A549 (cell line): ENCODE measurements at regions not wholly inside any gene's neighbourhood (a gene's known extent, or its start where the extent isn't known, plus 50 kb on each side); places are given as distances from the start of the nearest gene placed in this dataset.

Source experiments
- ATAC-seq, 2 experiments: fragments of 200-7000 bp in 1 of 2; fragments of >200 bp in 1 of 2; cut with Nextera tagmentation in 1 of 2; cut with Tn5 transposase in 1 of 2; 3 replicates each; pipeline versions ENCODE4 v1.8.0 to v1.9.1; 2018 to 2020; ENCODE audit warnings: mild to moderate bottlenecking in 1 of 2, moderate library complexity in 1 of 2
- CTCF ChIA-PET: fragments of 300-600 bp; sonication (Branson Sonifier 250); formaldehyde crosslinking; extraction: SDS; loops from one replicate; lab custom pipeline; 2021; ENCODE audit warnings: antibody characterized with exemption, inconsistent platforms; lab: Yijun Ruan, JAX
- POLR2A ChIA-PET: fragments of 350-600 bp; formaldehyde crosslinking; extraction: SDS; loops from one replicate; lab custom pipeline; 2021; ENCODE audit warnings: antibody characterized with exemption, inconsistent platforms; lab: Yijun Ruan, JAX
- DNase-seq, 2 experiments: peaks; one replicate each; pipeline versions ENCODE4 v3.0.0 to v3.0.0-alpha.2; 2011 to 2016; ENCODE audit warnings: low read depth in 1 of 2, low spot score in 1 of 2
- FAIRE-seq: peaks from 2 replicates; lab custom pipeline; 2011; peaks lifted over from hg19 to GRCh38; lab: Jason Lieb, UNC
- H3K27ac ChIP-seq, 2 experiments: fragments of >200 bp; sonication (Bioruptor Twin); formaldehyde crosslinking; 3 replicates each; pipeline ENCODE4 v1.5.1; 2016 to 2017
- H3K4me1 ChIP-seq: fragments of >200 bp; sonication (Bioruptor Twin); formaldehyde crosslinking; 3 replicates; pipeline ENCODE4 v1.6.1; 2016
- H3K4me2 ChIP-seq: fragments of >200 bp; sonication (Bioruptor Twin); formaldehyde crosslinking; 3 replicates; pipeline ENCODE4 v1.6.1; 2016
- H3K4me3 ChIP-seq: fragments of >200 bp; sonication (Bioruptor Twin); formaldehyde crosslinking; 3 replicates; pipeline ENCODE4 v1.5.1; 2016
- H3K9me3 ChIP-seq: fragments of >200 bp; sonication (Bioruptor Twin); formaldehyde crosslinking; 3 replicates; pipeline ENCODE4 v1.6.1; 2016
- EHF ChIP-seq: fragments of 250-450 bp; sonication (Bioruptor Pico); IDR thresholded peaks from 2 replicates; pipeline ENCODE4 v1.5.0; 2020; ENCODE audit warnings: mild to moderate bottlenecking
- ELK1 ChIP-seq: fragments of 150-350 bp; IDR thresholded peaks from 2 replicates; pipeline ENCODE4 v1.6.1; 2014; ENCODE audit warnings: low read depth, mild to moderate bottlenecking, low read length
- EP300 ChIP-seq, 2 experiments: fragments of >200 bp; sonication (Bioruptor Twin); formaldehyde crosslinking; IDR thresholded peaks; 2 replicates in 1 of 2; 3 replicates in 1 of 2; pipeline ENCODE4 v1.6.1; 2016 to 2017
- ESRRA ChIP-seq: fragments of 150-350 bp; IDR thresholded peaks from 2 replicates; pipeline ENCODE4 v1.6.1; 2014; ENCODE audit warnings: mild to moderate bottlenecking, low read length, borderline replicate concordance
- FOSB ChIP-seq: fragments of 250-450 bp; sonication (Bioruptor Pico); IDR thresholded peaks from 2 replicates; pipeline ENCODE4 v1.5.0; 2020; ENCODE audit warnings: mild to moderate bottlenecking, moderate library complexity
- FOXS1 ChIP-seq: fragments of 250-450 bp; sonication (Bioruptor Pico); IDR thresholded peaks from 2 replicates; pipeline ENCODE4 v1.5.0; 2020; ENCODE audit warnings: mild to moderate bottlenecking, moderate library complexity
- GATA3 ChIP-seq: IDR thresholded peaks from 2 replicates; pipeline ENCODE4 v1.6.1; 2012; ENCODE audit warnings: borderline replicate concordance
- HDAC2 ChIP-seq: fragments of 200-600 bp; sonication (generic); IDR thresholded peaks from 2 replicates; pipeline ENCODE4 v1.6.1; 2016
- HES2 ChIP-seq: fragments of >200 bp; sonication (Bioruptor Twin); formaldehyde crosslinking; IDR thresholded peaks from 2 replicates; pipeline ENCODE4 v1.6.1; 2016
- HOXA7 ChIP-seq: fragments of 250-450 bp; sonication (Bioruptor Pico); IDR thresholded peaks from 2 replicates; pipeline ENCODE4 v1.5.0; 2020; ENCODE audit warnings: mild to moderate bottlenecking, moderate library complexity
- HOXB13 ChIP-seq: fragments of 250-450 bp; sonication (Bioruptor Pico); IDR thresholded peaks from 2 replicates; pipeline ENCODE4 v1.5.0; 2020; ENCODE audit warnings: low read depth, mild to moderate bottlenecking, moderate library complexity
- HOXB5 ChIP-seq: fragments of 250-450 bp; sonication (Bioruptor Pico); IDR thresholded peaks from 2 replicates; pipeline ENCODE4 v1.5.0; 2020; ENCODE audit warnings: mild to moderate bottlenecking, moderate library complexity
- JUN ChIP-seq, 2 experiments: fragments of >200 bp; sonication (Bioruptor Twin); formaldehyde crosslinking; IDR thresholded peaks; 2 replicates in 1 of 2; 3 replicates in 1 of 2; pipeline ENCODE4 v1.6.1; 2016 to 2017
- MAFK ChIP-seq: fragments of 450-650 bp; IDR thresholded peaks from 2 replicates; pipeline ENCODE4 v1.6.1; 2014; ENCODE audit not compliant: partially characterized antibody
- MYC ChIP-seq: IDR thresholded peaks from 2 replicates; pipeline ENCODE4 v1.6.1; 2012; ENCODE audit warnings: mild to moderate bottlenecking, inconsistent platforms, low read length, improper control_type of control experiment, borderline replicate concordance
- PHF8 ChIP-seq: fragments of 200-600 bp; sonication (generic); IDR thresholded peaks from 2 replicates; pipeline ENCODE4 v1.6.1; 2016; ENCODE audit warnings: low read depth, mild to moderate bottlenecking, antibody characterized with exemption, moderate library complexity, borderline replicate concordance
- RFX5 ChIP-seq: fragments of 450-650 bp; IDR thresholded peaks from 2 replicates; pipeline ENCODE4 v1.7.1; 2014; ENCODE audit warnings: antibody characterized with exemption, mild to moderate bottlenecking, moderate library complexity
- SMC3 ChIP-seq: fragments of >200 bp; sonication (Bioruptor Twin); formaldehyde crosslinking; IDR thresholded peaks from 3 replicates; pipeline ENCODE4 v1.6.1; 2018; ENCODE audit warnings: inconsistent platforms
- SREBF2 ChIP-seq: fragments of 450-650 bp; IDR thresholded peaks from 2 replicates; pipeline ENCODE4 v1.6.1; 2014; ENCODE audit warnings: mild to moderate bottlenecking, moderate library complexity
- TFCP2L1 ChIP-seq: fragments of 250-450 bp; sonication (Bioruptor Pico); IDR thresholded peaks from 2 replicates; pipeline ENCODE4 v1.5.0; 2021; ENCODE audit warnings: mild to moderate bottlenecking
- ZC3H11A ChIP-seq: fragments of 450-650 bp; IDR thresholded peaks from 2 replicates; pipeline ENCODE4 v1.6.1; 2014; ENCODE audit warnings: antibody characterized with exemption, mild to moderate bottlenecking
- ZFP36 ChIP-seq: fragments of 450-650 bp; IDR thresholded peaks from 2 replicates; pipeline ENCODE4 v1.6.1; 2014; ENCODE audit warnings: borderline replicate concordance; ENCODE audit not compliant: partially characterized antibody
- ZNF302 ChIP-seq: fragments of 250-450 bp; sonication (Bioruptor Pico); IDR thresholded peaks from 2 replicates; pipeline ENCODE4 v1.9.0; 2021; ENCODE audit warnings: inconsistent platforms, mild to moderate bottlenecking, moderate library complexity
- ZSCAN20 ChIP-seq: fragments of 250-450 bp; sonication (Bioruptor Pico); IDR thresholded peaks from 2 replicates; pipeline ENCODE4 v1.8.0; 2022; ENCODE audit warnings: mild to moderate bottlenecking, moderate library complexity
- WGBS: methylation state at CpG from one replicate; pipeline ENCODE4 v1.1.6; 2017; ENCODE audit errors: missing lambda C conversion rate; 5-methylcytosine and 5-hydroxymethylcytosine counted together
- TF ChIP-seq, protein P1 (sequence below): fragments of 200-600 bp; sonication (generic); IDR thresholded peaks from 2 replicates; pipeline ENCODE4 v1.6.1; 2016; ENCODE audit warnings: antibody characterized with exemption, mild to moderate bottlenecking, moderate library complexity

- CTCF ChIA-PET: interaction anchor here (0.5 kb wide), 1 partner anchor 828 kb away, joined by 3 read pairs; no protein-coding TSS in a partner anchor
- FAIRE-seq (no peak), ATAC-seq (no peak), DNase-seq (no peak)
- H3K4me1 ChIP-seq: no peaks in the 10 kb centered on the region
- TF ChIP-seq ELK1: no peak
- no peak for TF ChIP-seq RFX5
- TF ChIP-seq GATA3: no peak
- no peak for TF ChIP-seq PHF8
- no peak for TF ChIP-seq ZFP36
- TF ChIP-seq ZC3H11A: no peak
- TF ChIP-seq HDAC2: no peak
- no peak for TF ChIP-seq JUN (IDR thresholded peaks at IDR 0.05)
- no peak for TF ChIP-seq EP300 (IDR thresholded peaks at IDR 0.05)
- TF ChIP-seq ESRRA: no peak
- no peak for TF ChIP-seq HOXA7 (CRISPR knock-in tag)
- TF ChIP-seq TFCP2L1: no peak
- no peak for TF ChIP-seq HOXB5 (CRISPR knock-in tag)
- no peak overlapping the region for H3K27ac ChIP-seq
- WGBS: 35% methylated on average over 1 of the region's 1 CpG
- POLR2A ChIA-PET: no interaction called here
- no peaks in the 10 kb centered on the region for H3K9me3 ChIP-seq
- no peak overlapping the region for H3K4me3 ChIP-seq
- no peak overlapping the region for H3K4me2 ChIP-seq
These were observed 220.7 kb upstream of the NETO1 start for GRCh38 chr18:73088445-73088844.

GRCh38 chr18:73087282-73087977, 219.6 kb upstream of the NETO1 start:
- DNase-seq (no peak), FAIRE-seq (no peak), ATAC-seq (no peak)
- no peak overlapping the region for H3K27ac ChIP-seq
- no peak for TF ChIP-seq ZSCAN20 (CRISPR knock-in tag)
- TF ChIP-seq HOXB13 (CRISPR knock-in tag): no peak
- no peak for TF ChIP-seq PHF8
- TF ChIP-seq ZNF302 (CRISPR knock-in tag): no peak
- TF ChIP-seq MYC: no peak
- no peak for TF ChIP-seq EHF (CRISPR knock-in tag)
- TF ChIP-seq SREBF2: no peak
- TF ChIP-seq ESRRA: no peak
- no peak for TF ChIP-seq FOSB (CRISPR knock-in tag)
- TF ChIP-seq FOXS1 (CRISPR knock-in tag): no peak
- TF ChIP-seq, protein P1, sequence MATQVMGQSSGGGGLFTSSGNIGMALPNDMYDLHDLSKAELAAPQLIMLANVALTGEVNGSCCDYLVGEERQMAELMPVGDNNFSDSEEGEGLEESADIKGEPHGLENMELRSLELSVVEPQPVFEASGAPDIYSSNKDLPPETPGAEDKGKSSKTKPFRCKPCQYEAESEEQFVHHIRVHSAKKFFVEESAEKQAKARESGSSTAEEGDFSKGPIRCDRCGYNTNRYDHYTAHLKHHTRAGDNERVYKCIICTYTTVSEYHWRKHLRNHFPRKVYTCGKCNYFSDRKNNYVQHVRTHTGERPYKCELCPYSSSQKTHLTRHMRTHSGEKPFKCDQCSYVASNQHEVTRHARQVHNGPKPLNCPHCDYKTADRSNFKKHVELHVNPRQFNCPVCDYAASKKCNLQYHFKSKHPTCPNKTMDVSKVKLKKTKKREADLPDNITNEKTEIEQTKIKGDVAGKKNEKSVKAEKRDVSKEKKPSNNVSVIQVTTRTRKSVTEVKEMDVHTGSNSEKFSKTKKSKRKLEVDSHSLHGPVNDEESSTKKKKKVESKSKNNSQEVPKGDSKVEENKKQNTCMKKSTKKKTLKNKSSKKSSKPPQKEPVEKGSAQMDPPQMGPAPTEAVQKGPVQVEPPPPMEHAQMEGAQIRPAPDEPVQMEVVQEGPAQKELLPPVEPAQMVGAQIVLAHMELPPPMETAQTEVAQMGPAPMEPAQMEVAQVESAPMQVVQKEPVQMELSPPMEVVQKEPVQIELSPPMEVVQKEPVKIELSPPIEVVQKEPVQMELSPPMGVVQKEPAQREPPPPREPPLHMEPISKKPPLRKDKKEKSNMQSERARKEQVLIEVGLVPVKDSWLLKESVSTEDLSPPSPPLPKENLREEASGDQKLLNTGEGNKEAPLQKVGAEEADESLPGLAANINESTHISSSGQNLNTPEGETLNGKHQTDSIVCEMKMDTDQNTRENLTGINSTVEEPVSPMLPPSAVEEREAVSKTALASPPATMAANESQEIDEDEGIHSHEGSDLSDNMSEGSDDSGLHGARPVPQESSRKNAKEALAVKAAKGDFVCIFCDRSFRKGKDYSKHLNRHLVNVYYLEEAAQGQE: no peak
- no peak for TF ChIP-seq HES2
- no peak for TF ChIP-seq SMC3
- TF ChIP-seq MAFK: no peak
- H3K9me3 ChIP-seq: no peaks in the 10 kb centered on the region
- CTCF ChIA-PET: no interaction called here
- H3K4me2 ChIP-seq: no peak overlapping the region
- 52% methylated on average over 8 of the region's 8 CpGs for WGBS
- no peaks in the 10 kb centered on the region for H3K4me1 ChIP-seq
- POLR2A ChIA-PET: no interaction called here
- no peak overlapping the region for H3K4me3 ChIP-seq
